ENCODE measurements at regions not wholly inside any gene's neighbourhood (a gene's known extent, or its start where the extent isn't known, plus 50 kb on each side); places are given as distances from the start of the nearest gene placed in this dataset.

DNA sequence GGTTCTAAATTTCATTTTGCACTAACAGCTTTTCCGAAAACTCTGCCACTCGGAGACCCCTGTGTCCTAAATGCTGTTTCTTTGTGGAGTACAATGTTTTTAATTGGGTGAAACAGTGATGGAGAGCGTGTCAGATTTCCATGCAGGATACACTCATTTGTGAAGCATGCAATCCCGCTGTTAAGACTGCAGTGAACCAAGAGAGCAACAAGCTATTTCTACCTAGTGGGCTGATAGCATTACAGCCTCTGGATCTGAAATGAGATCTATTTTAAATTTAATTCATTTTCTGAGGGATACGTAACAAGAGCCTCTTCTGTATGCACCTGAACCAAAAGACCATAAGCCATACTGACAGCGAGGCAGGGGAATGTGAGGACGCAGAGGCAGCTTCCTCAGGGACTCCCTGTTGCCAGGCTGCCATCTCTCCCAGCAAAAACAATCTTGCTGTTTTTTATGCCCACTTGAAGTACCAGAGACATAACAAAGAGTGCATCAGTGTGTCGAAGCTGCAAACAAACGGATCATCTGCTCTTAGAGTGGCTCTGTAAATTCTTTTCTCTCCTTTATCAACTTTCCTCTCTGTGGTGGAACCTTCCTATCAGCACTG is 199.9 kb upstream of the COX10 start:
- TF ChIP-seq, protein P1, sequence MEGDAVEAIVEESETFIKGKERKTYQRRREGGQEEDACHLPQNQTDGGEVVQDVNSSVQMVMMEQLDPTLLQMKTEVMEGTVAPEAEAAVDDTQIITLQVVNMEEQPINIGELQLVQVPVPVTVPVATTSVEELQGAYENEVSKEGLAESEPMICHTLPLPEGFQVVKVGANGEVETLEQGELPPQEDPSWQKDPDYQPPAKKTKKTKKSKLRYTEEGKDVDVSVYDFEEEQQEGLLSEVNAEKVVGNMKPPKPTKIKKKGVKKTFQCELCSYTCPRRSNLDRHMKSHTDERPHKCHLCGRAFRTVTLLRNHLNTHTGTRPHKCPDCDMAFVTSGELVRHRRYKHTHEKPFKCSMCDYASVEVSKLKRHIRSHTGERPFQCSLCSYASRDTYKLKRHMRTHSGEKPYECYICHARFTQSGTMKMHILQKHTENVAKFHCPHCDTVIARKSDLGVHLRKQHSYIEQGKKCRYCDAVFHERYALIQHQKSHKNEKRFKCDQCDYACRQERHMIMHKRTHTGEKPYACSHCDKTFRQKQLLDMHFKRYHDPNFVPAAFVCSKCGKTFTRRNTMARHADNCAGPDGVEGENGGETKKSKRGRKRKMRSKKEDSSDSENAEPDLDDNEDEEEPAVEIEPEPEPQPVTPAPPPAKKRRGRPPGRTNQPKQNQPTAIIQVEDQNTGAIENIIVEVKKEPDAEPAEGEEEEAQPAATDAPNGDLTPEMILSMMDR (IDR thresholded peaks at IDR 0.05), result no peak

DNA sequence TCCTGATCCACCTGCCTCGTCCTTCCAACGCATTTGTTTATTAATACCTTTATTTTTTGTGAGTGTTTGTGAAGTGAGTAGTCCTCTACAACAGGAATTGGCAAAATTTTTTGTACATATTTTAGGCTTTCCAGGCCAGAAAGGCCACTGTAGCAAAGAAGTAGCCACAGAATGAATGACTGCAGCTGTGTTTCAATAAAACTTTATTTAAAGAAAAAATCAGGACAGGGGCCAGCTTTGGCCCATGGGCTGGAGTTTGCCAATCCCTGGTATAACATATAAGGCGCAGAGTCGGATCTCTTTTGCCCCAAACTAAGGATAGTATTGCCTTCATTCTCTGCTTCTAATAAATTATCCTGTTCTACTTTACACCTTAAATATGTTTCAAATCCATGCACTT is 198.0 kb upstream of the COX10 start:
- TF ChIP-seq, protein P1 (IDR thresholded peaks at IDR 0.05), result no peak

DNA sequence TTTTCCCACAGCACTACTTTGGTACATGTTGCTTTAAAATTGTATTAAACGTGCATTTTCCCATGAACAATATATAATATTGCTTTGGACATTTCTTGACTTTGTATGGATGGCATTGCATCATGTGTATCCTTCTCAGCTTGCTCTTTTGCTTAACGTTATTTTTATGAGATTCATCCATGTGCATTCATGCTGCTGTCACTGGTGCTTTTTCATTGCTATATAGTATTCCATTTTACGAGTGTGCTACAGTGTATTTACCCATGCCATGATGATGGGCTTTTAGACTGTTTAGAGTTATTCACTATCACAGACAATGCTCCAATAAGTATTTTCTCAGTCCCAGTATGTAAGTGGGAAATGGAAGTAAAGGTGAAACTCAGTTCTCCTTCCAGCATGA is 195.2 kb upstream of the COX10 start:
- TF ChIP-seq, protein P1 (IDR thresholded peaks at IDR 0.05), result no peak

DNA sequence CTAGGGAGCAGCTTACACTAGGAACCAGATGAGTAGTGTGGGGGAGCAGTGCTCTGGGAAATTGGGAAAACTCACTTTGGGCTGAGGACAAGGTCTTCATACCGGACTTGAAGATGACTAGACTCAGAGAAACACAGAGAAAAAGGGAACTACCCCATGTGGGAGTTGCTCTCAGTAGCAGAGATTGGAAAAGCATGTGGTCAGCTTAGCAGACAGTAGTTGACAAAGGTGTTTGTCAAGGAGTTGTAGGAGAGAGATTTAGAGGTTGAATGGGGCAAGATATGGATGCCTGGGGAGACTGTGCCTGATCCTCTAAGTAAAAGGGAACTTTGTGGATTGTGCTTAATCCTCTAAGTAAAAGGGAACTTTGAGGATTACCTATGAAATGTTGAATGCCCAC is 194.5 kb upstream of the COX10 start:
- TF ChIP-seq, protein P1 (IDR thresholded peaks at IDR 0.05), result no peak

DNA sequence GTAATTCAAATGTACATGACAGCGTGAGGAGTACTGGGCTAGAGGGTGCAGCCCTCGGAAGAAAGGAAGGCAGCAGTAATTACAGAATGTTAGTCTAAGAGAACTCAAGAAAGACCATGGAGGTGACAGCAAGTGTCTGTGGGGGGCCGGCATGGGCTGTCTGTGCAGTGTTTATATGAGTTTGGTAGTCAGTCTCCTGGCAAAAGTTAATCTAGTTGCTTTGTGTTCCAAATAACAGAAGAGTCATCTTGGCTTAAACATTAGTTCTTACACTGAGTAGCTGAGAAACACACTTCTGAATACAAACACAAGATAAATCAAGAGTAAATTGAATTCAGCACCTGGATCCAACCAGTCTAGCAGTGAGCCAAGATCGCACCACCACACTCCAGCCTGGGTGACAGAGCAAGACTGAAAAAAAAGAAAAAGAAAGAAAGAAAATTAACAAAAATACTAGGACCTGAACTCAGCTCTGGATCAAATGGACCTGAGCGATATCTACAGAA is 189.3 kb upstream of the COX10 start:
- TF ChIP-seq, protein P1 (IDR thresholded peaks at IDR 0.05), result no peak

DNA sequence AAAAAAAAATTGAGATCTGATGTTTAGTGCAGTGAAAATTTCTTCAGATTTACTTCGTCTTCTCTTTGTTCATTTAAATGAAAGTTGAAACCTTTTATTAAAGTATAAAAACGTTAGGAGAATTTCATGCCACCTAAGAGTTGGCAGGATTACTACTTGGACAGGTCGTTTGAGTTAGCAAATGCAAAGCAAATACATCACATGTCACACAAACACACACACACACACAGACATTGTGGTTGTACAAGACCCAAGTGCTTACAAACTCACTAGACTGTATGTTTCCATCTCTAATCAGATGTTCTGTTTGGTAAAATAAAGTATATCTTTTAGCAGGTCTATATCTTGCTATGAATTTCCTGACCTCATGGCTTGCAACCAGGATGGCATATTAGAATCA is 185.6 kb upstream of the COX10 start:
- TF ChIP-seq, protein P1 (IDR thresholded peaks at IDR 0.05), result no peak

DNA sequence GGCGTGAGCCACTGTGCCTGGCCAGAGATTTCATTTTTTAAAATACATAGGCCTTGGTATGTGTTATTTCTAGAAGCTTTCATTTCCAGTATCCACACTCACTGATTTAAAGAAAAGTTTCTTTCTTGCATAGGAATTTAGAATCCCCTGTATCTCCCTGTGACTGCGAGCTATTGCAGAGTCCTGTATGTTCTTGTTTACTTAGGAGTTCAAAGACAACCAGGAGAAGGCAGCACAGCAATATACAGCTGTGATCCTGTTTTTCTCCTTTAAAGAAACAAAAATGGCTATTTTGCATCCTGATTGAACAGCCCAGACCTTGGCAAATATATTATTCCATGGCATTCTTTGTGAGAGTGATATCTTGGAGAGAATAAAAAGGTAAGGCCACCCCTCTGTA is 185.0 kb upstream of the COX10 start:
- TF ChIP-seq, protein P1 (IDR thresholded peaks at IDR 0.05), result no peak

DNA sequence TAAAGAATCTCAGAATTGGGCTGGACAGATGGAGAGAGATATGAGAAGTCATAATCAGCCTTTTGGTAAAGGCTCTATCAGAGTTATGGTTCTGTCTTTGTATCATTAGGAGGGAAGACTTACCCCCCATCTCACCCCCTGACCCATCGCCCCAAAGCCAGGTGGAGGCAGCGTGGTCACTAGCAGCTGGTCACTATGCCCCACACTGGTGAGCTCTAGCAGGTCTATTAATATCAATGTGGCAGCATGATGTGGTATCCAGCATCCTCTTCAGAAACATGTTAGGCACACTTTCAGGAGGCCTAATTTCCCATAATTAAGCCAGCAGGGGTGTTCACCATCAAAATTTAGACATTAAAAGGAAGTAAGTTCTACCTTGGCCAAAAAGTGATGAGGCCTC is 183.8 kb upstream of the COX10 start:
- TF ChIP-seq, protein P1 (IDR thresholded peaks at IDR 0.05), result no peak
